ENCODE measurements at regions not wholly inside any gene's neighbourhood (a gene's known extent, or its start where the extent isn't known, plus 50 kb on each side); places are given as distances from the start of the nearest gene placed in this dataset.

DNA sequence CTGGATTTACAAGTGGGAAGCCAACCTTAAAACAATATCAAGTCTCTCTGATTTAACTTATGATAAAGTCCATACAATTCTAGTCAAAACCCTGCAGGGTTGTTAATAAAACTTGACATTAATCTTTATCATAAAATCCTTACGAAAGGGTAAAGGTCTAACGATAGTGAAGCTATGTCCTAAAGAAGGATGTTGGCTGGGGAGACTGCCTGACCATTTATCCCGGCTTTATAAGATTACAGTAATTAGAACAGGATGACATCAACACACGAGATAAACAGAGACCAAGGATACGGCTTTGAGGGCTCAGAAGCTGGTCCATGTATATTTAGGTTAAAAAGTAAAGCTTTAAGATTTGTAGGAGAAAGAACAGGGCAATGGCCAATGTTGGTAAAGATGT, 189.0 kb upstream of the COPS8 start:
- Histone ChIP-seq H3K4me1 (ENCODE audit: insufficient read depth, low read length) (no peaks in the 10 kb centered on the region), H3K4me3 (ENCODE audit: low read length) (no peak overlapping the region), H3K36me3 (ENCODE audit: insufficient read depth, low read length) (no peaks in the 10 kb centered on the region), H3K27me3 (ENCODE audit: insufficient read depth, low read length) (no peaks in the 10 kb centered on the region), H3K27ac (ENCODE audit: low read depth, low read length) (no peak overlapping the region), H3K9me3 (ENCODE audit: insufficient read depth, low read depth, low read length) (no peaks in the 10 kb centered on the region), H3K9ac (ENCODE audit: low read depth, low read length) (no peak overlapping the region)
- 93% methylated on average over 5 of the region's 5 CpGs for WGBS

DNA sequence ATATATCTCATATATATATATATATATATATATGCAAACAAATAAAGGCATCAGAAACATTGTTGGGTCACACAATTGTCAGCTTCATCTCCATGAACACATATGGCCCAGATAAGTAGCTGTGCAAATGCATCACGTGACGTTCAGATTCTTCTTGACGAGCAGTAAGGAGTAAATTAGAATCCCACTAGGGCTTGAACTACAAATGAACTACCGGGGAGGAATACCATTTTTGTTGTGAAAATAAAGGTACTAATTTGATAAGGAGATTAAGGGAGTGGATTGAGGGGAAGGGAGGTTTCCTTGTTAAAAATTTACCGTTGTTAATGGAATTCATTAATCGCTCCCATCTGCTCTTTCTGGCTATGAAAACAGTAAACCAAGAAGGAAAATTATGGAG, 186.5 kb upstream of the COPS8 start:
- Histone ChIP-seq H3K4me1 (ENCODE audit: insufficient read depth, low read length) (no peaks in the 10 kb centered on the region), H3K36me3 (ENCODE audit: insufficient read depth, low read length) (no peaks in the 10 kb centered on the region), H3K27ac (ENCODE audit: low read depth, low read length) (no peak overlapping the region), H3K4me3 (ENCODE audit: low read length) (no peak overlapping the region), H3K27me3 (ENCODE audit: insufficient read depth, low read length) (no peaks in the 10 kb centered on the region), H3K9me3 (ENCODE audit: insufficient read depth, low read depth, low read length) (no peaks in the 10 kb centered on the region), H3K9ac (ENCODE audit: low read depth, low read length) (no peak overlapping the region)
- WGBS, result 95% methylated on average over 6 of the region's 6 CpGs

DNA sequence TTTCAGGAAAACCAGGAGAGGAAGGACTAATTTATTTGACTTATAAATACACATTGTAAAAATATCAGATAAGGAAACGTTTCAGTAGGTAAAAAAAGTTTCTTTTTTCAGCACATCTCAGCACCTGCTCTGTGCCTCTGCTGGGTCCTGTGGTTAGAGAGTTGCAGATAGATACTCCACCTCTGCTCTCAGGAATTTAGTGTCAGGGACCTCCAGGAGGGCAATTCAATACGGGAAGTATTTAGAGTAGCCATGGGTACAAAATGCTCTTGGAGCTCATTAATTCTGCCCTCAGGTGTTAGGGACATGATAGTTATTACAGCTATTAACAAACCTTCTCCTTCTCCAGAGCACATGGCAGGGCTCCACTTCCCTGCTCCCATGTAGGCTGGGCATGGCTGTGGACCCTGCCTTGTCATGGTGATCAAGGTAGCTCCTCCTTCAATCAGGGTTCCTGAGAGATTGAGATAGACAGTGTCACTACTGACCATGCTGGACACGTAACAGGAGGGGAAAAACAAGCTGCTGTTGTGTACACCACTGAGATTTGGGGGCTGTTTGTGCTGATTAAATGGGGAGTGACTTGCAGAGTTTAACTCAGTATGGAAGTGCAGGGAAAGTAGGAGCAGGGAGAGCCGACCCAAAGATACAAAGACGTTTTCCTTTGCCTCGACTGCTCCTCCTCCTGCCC, 185.6 kb upstream of the COPS8 start:
- H3K27me3 ChIP-seq (ENCODE audit: insufficient read depth, low read length), result no peaks in the 10 kb centered on the region
- no peak overlapping the region for H3K9ac ChIP-seq (ENCODE audit: low read depth, low read length)
- H3K27ac ChIP-seq (ENCODE audit: low read depth, low read length), result no peak overlapping the region
- no peak overlapping the region for H3K4me3 ChIP-seq (ENCODE audit: low read length)
- H3K9me3 ChIP-seq (ENCODE audit: insufficient read depth, low read depth, low read length), result no peaks in the 10 kb centered on the region
- WGBS, result 76% methylated on average over 5 of the region's 6 CpGs
- no peaks in the 10 kb centered on the region for H3K36me3 ChIP-seq (ENCODE audit: insufficient read depth, low read length)
- H3K4me1 ChIP-seq (ENCODE audit: insufficient read depth, low read length), result no peaks in the 10 kb centered on the region

DNA sequence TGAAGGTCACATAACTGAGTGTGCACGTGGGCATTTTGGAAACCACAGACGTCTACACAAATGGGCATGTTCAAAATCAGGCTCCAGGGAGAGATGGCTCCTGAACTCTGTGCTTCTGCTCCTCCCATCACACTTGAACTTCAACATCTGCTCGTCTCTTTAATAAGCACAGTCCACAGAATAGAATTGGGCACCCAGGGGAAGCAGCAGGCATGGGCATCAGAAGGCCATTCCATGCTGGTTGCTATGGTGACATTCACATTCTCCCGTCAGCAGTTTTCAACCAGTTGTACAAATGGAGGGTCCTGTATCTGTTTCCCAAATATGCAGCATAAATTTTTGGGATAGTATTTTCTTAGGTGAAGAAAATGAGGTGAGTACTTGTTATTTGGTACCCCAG, 183.7 kb upstream of the COPS8 start:
- Histone ChIP-seq H3K4me1 (ENCODE audit: insufficient read depth, low read length) (no peaks in the 10 kb centered on the region), H3K4me3 (ENCODE audit: low read length) (no peak overlapping the region), H3K27me3 (ENCODE audit: insufficient read depth, low read length) (no peaks in the 10 kb centered on the region), H3K9me3 (ENCODE audit: insufficient read depth, low read depth, low read length) (no peaks in the 10 kb centered on the region), H3K9ac (ENCODE audit: low read depth, low read length) (no peak overlapping the region), H3K27ac (ENCODE audit: low read depth, low read length) (no peak overlapping the region), H3K36me3 (ENCODE audit: insufficient read depth, low read length) (no peaks in the 10 kb centered on the region)
- WGBS, result 95% methylated on average over 4 of the region's 4 CpGs

DNA sequence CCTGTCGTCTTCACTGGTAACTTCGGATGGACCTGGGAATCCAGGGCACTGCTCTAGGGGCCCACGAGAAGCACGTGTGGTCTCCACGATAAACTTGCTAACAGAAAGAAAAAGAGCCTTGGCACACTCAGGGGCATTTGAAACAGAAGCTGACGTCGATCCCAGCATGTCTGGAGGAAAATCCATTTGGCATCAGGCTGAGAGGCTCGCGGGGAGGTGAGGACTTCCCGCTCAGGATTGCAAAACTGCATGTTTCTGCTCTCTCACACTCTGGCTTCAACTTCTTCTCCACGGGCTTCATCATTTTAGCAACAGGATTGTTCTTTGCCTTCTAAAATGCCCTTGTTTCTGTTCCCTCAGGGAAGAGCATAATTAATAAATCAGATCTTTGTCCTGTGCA, 181.7 kb upstream of the COPS8 start:
- H3K4me1 ChIP-seq (ENCODE audit: insufficient read depth, low read length), result no peaks in the 10 kb centered on the region
- no peaks in the 10 kb centered on the region for H3K27me3 ChIP-seq (ENCODE audit: insufficient read depth, low read length)
- 93% methylated on average over 11 of the region's 11 CpGs for WGBS
- H3K4me3 ChIP-seq (ENCODE audit: low read length), result no peak overlapping the region
- H3K36me3 ChIP-seq (ENCODE audit: insufficient read depth, low read length), result no peaks in the 10 kb centered on the region
- H3K9me3 ChIP-seq (ENCODE audit: insufficient read depth, low read depth, low read length), result no peaks in the 10 kb centered on the region
- H3K27ac ChIP-seq (ENCODE audit: low read depth, low read length), result no peak overlapping the region
- no peak overlapping the region for H3K9ac ChIP-seq (ENCODE audit: low read depth, low read length)

DNA sequence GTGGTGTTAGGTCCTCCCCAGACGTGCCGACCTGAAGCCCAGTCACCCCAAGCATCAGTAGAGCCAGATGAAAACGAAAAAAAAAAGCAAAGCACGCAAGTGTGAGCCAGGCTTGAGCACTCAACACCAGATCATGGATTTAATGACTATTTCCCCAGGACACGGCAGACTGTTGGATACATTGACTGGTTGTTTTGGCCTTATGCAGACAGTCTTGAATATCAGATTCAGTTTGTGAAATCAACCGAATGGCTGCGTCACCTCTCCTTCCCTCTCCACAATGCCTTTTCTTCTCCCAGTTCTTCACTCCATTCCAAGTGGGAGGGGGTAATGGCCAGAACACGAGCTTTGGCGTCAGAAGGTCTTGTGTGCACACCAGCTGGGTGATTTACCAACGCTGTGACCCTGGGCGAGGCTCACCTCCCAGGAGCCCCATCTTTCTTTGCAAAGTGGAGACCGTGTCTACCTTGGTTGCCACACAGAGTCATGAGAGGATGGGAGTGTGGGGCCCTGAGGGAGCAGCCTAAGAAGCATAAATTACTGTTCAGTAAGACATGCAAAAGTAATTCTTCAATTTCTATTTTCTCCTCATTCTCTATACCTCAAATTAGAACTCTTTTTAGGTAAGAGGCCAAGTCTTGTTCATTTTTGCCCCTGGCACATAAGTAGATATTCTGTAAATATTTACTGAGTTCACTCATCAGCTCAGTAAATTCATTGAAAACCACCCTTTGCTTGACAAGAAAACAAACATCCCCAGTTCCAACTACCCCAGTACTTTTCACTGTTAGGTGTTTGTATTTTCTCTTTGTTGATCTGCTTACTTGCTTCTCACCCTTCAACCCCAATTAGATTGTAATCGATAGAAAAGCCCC, 181.1 kb upstream of the COPS8 start:
- Histone ChIP-seq H3K4me3 (ENCODE audit: low read length) (no peak overlapping the region), H3K9me3 (ENCODE audit: insufficient read depth, low read depth, low read length) (no peaks in the 10 kb centered on the region), H3K9ac (ENCODE audit: low read depth, low read length) (no peak overlapping the region), H3K27me3 (ENCODE audit: insufficient read depth, low read length) (no peaks in the 10 kb centered on the region), H3K4me1 (ENCODE audit: insufficient read depth, low read length) (no peaks in the 10 kb centered on the region), H3K36me3 (ENCODE audit: insufficient read depth, low read length) (no peaks in the 10 kb centered on the region), H3K27ac (ENCODE audit: low read depth, low read length) (no peak overlapping the region)
- WGBS, result 95% methylated on average over 13 of the region's 13 CpGs

DNA sequence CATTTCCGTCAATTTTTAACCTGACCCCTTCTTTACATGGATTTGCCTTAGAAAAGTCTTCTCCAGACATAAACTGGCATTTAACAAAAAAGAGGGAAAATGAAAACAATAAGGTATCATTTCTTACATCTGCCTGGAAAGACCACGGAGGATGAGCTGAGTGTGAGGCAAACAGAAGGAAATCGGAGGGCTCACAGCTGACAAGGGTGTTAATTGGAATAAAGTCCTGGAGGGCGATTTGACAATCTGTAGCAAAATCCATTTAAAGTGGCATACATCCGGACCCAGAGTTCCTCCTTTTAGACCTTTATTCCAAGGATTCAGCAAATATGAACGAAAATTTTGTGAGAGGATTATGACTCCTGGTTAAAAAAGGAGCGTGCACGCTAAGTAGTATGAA, 179.7 kb upstream of the COPS8 start:
- H3K4me3 ChIP-seq (ENCODE audit: low read length), result no peak overlapping the region
- H3K9ac ChIP-seq (ENCODE audit: low read depth, low read length), result no peak overlapping the region
- WGBS, result 91% methylated on average over 8 of the region's 8 CpGs
- H3K27ac ChIP-seq (ENCODE audit: low read depth, low read length), result no peak overlapping the region
- H3K4me1 ChIP-seq (ENCODE audit: insufficient read depth, low read length), result no peaks in the 10 kb centered on the region
- H3K9me3 ChIP-seq (ENCODE audit: insufficient read depth, low read depth, low read length), result no peaks in the 10 kb centered on the region
- H3K27me3 ChIP-seq (ENCODE audit: insufficient read depth, low read length), result no peaks in the 10 kb centered on the region
- no peaks in the 10 kb centered on the region for H3K36me3 ChIP-seq (ENCODE audit: insufficient read depth, low read length)

DNA sequence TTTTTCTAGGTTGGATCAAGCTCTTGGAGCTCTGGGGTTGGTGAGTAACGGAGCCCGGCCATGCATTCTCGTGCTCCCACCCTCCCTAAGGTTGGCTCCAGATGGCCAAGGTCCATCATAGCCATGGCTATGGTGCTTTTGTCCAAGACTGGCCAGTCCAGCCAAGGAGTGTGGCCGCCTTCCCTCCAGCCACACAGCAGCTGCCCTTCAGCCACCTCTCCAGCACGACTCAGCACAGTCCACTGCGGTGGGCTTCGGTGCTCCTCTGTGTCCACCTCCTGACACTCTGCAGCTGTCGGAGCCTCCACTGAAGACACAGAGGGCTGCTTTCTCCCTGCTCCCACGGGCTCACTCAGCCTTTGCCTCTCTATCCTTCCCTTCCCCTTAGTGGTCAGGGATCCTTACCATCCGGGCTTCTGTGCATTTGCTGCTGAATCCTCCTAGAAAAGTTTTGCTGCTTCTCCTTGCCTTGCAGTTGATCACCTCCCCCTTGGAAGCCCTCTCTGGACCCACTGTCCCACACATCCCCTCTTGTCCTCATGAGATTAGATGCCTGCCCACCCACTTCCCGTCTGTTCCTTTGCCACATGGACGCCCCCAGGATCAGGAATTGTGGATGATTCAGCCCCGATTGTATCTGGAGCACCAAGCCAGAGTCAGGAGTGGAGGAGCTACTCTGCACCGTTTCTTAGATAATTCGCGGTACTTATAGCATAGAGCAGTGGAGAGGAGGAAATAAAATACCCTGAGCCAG, 177.1 kb upstream of the COPS8 start:
- no peaks in the 10 kb centered on the region for H3K4me1 ChIP-seq (ENCODE audit: insufficient read depth, low read length)
- no peak overlapping the region for H3K4me3 ChIP-seq (ENCODE audit: low read length)
- WGBS, result 94% methylated on average over 15 of the region's 16 CpGs
- H3K27ac ChIP-seq (ENCODE audit: low read depth, low read length), result no peak overlapping the region
- H3K9me3 ChIP-seq (ENCODE audit: insufficient read depth, low read depth, low read length), result no peaks in the 10 kb centered on the region
- no peaks in the 10 kb centered on the region for H3K27me3 ChIP-seq (ENCODE audit: insufficient read depth, low read length)
- H3K9ac ChIP-seq (ENCODE audit: low read depth, low read length), result no peak overlapping the region
- H3K36me3 ChIP-seq (ENCODE audit: insufficient read depth, low read length), result no peaks in the 10 kb centered on the region

DNA sequence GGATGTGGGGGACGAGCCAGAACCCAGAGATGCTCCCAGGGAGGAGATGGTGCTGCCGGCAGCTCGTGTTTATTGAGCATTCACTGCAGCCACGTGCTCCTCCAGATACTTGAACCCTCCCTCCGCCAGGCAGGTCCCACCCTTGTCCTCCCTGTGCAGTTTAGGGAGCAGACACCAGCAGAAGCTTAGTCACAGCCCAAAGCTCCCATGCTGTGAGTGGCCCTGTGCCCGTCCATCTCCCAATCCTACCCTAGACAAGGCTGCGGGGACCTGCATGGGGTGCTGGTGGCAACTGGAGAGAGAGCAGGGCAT, 176.5 kb upstream of the COPS8 start:
- no peak overlapping the region for H3K9ac ChIP-seq (ENCODE audit: low read depth, low read length)
- no peak overlapping the region for H3K27ac ChIP-seq (ENCODE audit: low read depth, low read length)
- no peaks in the 10 kb centered on the region for H3K27me3 ChIP-seq (ENCODE audit: insufficient read depth, low read length)
- H3K36me3 ChIP-seq (ENCODE audit: insufficient read depth, low read length), result no peaks in the 10 kb centered on the region
- 88% methylated on average over 6 of the region's 7 CpGs for whole genome bisulfite sequencing
- no peaks in the 10 kb centered on the region for H3K9me3 ChIP-seq (ENCODE audit: insufficient read depth, low read depth, low read length)
- H3K4me1 ChIP-seq (ENCODE audit: insufficient read depth, low read length), result no peaks in the 10 kb centered on the region
- H3K4me3 ChIP-seq (ENCODE audit: low read length), result no peak overlapping the region

DNA sequence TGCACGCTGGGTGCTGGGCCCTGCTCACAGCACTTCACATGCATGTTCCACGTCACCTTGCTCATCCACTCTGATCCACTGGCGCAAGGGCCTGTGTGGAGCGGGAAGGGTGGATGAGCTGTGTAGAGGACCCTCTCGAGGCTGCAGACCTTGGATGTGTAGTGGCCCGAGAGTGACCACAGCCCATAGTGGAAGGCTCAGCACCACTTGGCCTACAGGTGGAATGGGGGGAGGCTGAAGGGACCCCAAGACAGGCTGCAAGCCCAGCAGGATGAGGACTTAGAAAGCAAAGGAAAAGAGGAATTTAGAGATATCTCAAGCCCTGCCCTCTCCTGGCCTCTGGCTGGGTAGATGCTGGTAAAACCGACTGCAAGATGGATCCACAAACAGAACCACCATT, 175.9 kb upstream of the COPS8 start:
- no peaks in the 10 kb centered on the region for H3K27me3 ChIP-seq (ENCODE audit: insufficient read depth, low read length)
- H3K9ac ChIP-seq (ENCODE audit: low read depth, low read length), result no peak overlapping the region
- 92% methylated on average over 7 of the region's 7 CpGs for WGBS
- no peak overlapping the region for H3K27ac ChIP-seq (ENCODE audit: low read depth, low read length)
- H3K36me3 ChIP-seq (ENCODE audit: insufficient read depth, low read length), result no peaks in the 10 kb centered on the region
- no peak overlapping the region for H3K4me3 ChIP-seq (ENCODE audit: low read length)
- no peaks in the 10 kb centered on the region for H3K4me1 ChIP-seq (ENCODE audit: insufficient read depth, low read length)
- no peaks in the 10 kb centered on the region for H3K9me3 ChIP-seq (ENCODE audit: insufficient read depth, low read depth, low read length)

DNA sequence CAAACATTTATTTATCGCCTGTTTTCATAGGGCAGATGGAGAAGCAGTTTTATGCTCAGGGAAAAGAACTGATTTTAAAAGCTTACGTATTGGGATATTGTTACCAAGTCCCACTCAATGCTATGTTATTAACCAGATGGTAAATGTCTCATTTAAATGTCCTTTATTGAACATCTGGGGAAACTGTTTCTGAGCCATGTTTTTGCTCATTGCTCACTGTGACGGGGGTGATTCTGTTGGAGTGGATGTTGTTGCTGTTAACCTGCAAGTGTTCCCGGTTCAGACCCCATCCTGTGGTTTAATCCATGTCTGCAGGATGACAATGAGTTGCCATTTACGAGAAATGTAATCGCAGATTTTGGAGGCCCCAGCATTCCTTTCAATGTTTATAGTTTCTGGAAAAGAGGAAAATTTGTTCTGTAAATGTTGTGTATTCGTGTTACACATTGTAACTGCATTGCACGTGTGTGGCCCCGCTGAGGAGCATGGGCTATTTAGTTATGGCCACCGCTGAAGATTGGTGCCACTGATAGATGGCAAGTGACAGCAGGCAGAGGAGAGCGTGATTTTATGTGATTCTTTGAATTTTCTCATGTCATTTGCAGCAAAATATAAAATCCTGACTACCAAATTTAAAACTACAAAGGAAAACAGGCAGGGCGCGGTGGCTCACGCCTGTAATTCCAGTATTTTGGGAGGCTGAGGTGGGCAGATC, 174.8 kb upstream of the COPS8 start:
- H3K27me3 ChIP-seq (ENCODE audit: insufficient read depth, low read length), result no peaks in the 10 kb centered on the region
- no peak overlapping the region for H3K27ac ChIP-seq (ENCODE audit: low read depth, low read length)
- H3K9me3 ChIP-seq (ENCODE audit: insufficient read depth, low read depth, low read length), result no peaks in the 10 kb centered on the region
- no peak overlapping the region for H3K4me3 ChIP-seq (ENCODE audit: low read length)
- peaks cover under 1% of the 10 kb centered on the region; the same call in 1 of the 2 replicates for H3K4me1 ChIP-seq (ENCODE audit: insufficient read depth, low read length)
- H3K9ac ChIP-seq (ENCODE audit: low read depth, low read length), result no peak overlapping the region
- no peaks in the 10 kb centered on the region for H3K36me3 ChIP-seq (ENCODE audit: insufficient read depth, low read length)
- 93% methylated on average over 14 of the region's 14 CpGs for WGBS

Data from HUES64 (cell line).